HCT116 (cell line): ENCODE measurements at regions not wholly inside any gene's neighbourhood (a gene's known extent, or its start where the extent isn't known, plus 50 kb on each side); places are given as distances from the start of the nearest gene placed in this dataset.
"Not testable (repeated sequence)": the region's sequence is repeated elsewhere in the genome, so short reads cannot be mapped to it uniquely, and the experiment has no call there.

ENCODE experiments used
- ATAC-seq: fragments of 200-7000 bp; cut with Tn5 transposase; 2 replicates; pipeline ENCODE4 v1.9.1; 2020; ENCODE audit warnings: mild to moderate bottlenecking, moderate library complexity
- BruUV-seq: library from RNA; stranded (reverse); fragments of 400-500 nt; replicated peaks from 2 replicates; lab custom pipeline; 2021; lab: Mats Ljungman, UMichigan
- CTCF ChIA-PET: fragments of 300-600 bp; sonication (Branson Sonifier 250); formaldehyde crosslinking; loops from one replicate; lab custom pipeline; 2021; ENCODE audit warnings: antibody characterized with exemption; lab: Charles Lee
- POLR2A ChIA-PET: fragments of 300-600, 350-600 bp; sonication (Branson Sonifier 250); formaldehyde crosslinking; loops from one replicate; lab custom pipeline; 2021; ENCODE audit warnings: antibody characterized with exemption; lab: Charles Lee
- RAD21 ChIA-PET, 2 experiments: fragments of 300-600 bp; sonication (Branson Sonifier 250); formaldehyde crosslinking; loops; one replicate each; lab custom pipeline; 2023; ENCODE audit warnings: low total read pairs in 2 of 2; ENCODE audit not compliant: uncharacterized antibody in 2 of 2, unreplicated experiment in 2 of 2, low non-redundant PET in 1 of 2; lab: Charles Lee
- DNase-seq: peaks from one replicate; pipeline ENCODE4 v3.0.0-alpha.2; 2010; ENCODE audit warnings: low read depth, low spot score
- H2AFZ ChIP-seq: fragments of 200-600 bp; shearing (Covaris generic), sonication (generic); 2 replicates; pipeline ENCODE4 v1.6.1; 2017; ENCODE audit warnings: low read depth, mixed run types, mixed read lengths, antibody characterized with exemption, low read length; ENCODE audit not compliant: poor library complexity, severe bottlenecking
- H3K27ac ChIP-seq: 2 replicates; pipeline ENCODE4 v1.5.1; 2012; ENCODE audit warnings: low read depth, low read length
- H3K27me3 ChIP-seq: fragments of 200-600 bp; sonication (generic); 2 replicates; pipeline ENCODE4 v1.6.1; 2016; ENCODE audit warnings: mixed run types, low read length, mixed read lengths; ENCODE audit not compliant: insufficient read depth
- H3K36me3 ChIP-seq, 2 experiments: fragments of 200-500 bp in 1 of 2; fragments of 200-600 bp in 1 of 2; sonication (Bioruptor generic) in 1 of 2; sonication (generic) in 1 of 2; 2 replicates each; pipeline versions ENCODE4 v1.5.1 to v1.6.1; 2014 to 2016; ENCODE audit warnings: low read length in 2 of 2, inconsistent platforms in 1 of 2, mixed read lengths in 1 of 2, mixed run types in 1 of 2; ENCODE audit not compliant: insufficient read depth in 2 of 2, control insufficient read depth in 1 of 2
- H3K4me1 ChIP-seq, 2 experiments: fragments of 200-600 bp in 1 of 2; sonication (generic) in 1 of 2; 2 replicates each; pipeline versions ENCODE4 v1.5.1 to v1.6.1; 2012 to 2017; ENCODE audit warnings: low read length in 2 of 2, inconsistent platforms in 1 of 2, mild to moderate bottlenecking in 1 of 2, mixed read lengths in 1 of 2, mixed run types in 1 of 2, moderate library complexity in 1 of 2; ENCODE audit not compliant: insufficient read depth in 2 of 2, control insufficient read depth in 1 of 2
- H3K4me2 ChIP-seq: fragments of 200-600 bp; sonication (generic); 2 replicates; pipeline ENCODE4 v1.6.1; 2017; ENCODE audit warnings: mixed run types, low read length, mixed read lengths
- H3K4me3 ChIP-seq, 2 experiments: fragments of 200-600 bp in 1 of 2; sonication (generic) in 1 of 2; replicated peaks in 1 of 2; 2 replicates each; pipeline ENCODE4 v1.5.1; 2011 to 2016; ENCODE audit warnings: low read length in 2 of 2, control low read depth in 1 of 2, low read depth in 1 of 2, mild to moderate bottlenecking in 1 of 2, mixed read lengths in 1 of 2, mixed run types in 1 of 2
- H3K79me2 ChIP-seq: fragments of 200-600 bp; sonication (generic); 2 replicates; pipeline ENCODE4 v1.6.1; 2017; ENCODE audit warnings: mild to moderate bottlenecking, mixed run types, low read length, moderate library complexity, mixed read lengths; ENCODE audit not compliant: insufficient read depth
- H3K9ac ChIP-seq: fragments of 200-600 bp; sonication (generic); 2 replicates; pipeline ENCODE4 v1.6.1; 2016; ENCODE audit warnings: low read length, mixed read lengths
- H3K9me2 ChIP-seq: fragments of 200-600 bp; sonication (generic), shearing (Covaris generic); 2 replicates; pipeline ENCODE4 v1.6.1; 2017; ENCODE audit warnings: mixed run types, mild to moderate bottlenecking, moderate library complexity; ENCODE audit not compliant: insufficient read depth
- H3K9me3 ChIP-seq, 2 experiments: fragments of 200-500 bp in 1 of 2; fragments of 200-600 bp in 1 of 2; sonication (Bioruptor generic) in 1 of 2; sonication (generic) in 1 of 2; 2 replicates each; pipeline ENCODE4 v1.6.1; 2014 to 2017; ENCODE audit warnings: low read length in 2 of 2, mixed read lengths in 2 of 2, inconsistent platforms in 1 of 2, low read depth in 1 of 2, mild to moderate bottlenecking in 1 of 2, mixed run types in 1 of 2, moderate library complexity in 1 of 2; ENCODE audit not compliant: control insufficient read depth in 1 of 2, insufficient read depth in 1 of 2
- H4K20me1 ChIP-seq: fragments of 200-600 bp; sonication (generic), shearing (Covaris generic); 2 replicates; pipeline ENCODE4 v1.6.1; 2017; ENCODE audit warnings: mixed run types, mild to moderate bottlenecking, moderate library complexity; ENCODE audit not compliant: insufficient read depth
- CEBPB ChIP-seq: IDR thresholded peaks from 2 replicates; pipeline ENCODE4 v1.6.1; 2012; ENCODE audit warnings: low read depth
- EGR1 ChIP-seq: IDR thresholded peaks from 2 replicates; pipeline ENCODE4 v1.6.1; 2012; ENCODE audit warnings: low read depth
- RAD21 ChIP-seq: IDR thresholded peaks from 2 replicates; pipeline ENCODE4 v1.6.1; 2012; ENCODE audit warnings: low read depth, mild to moderate bottlenecking
- SP1 ChIP-seq: IDR thresholded peaks from 2 replicates; pipeline ENCODE4 v1.6.1; 2012; ENCODE audit warnings: low read depth
- TCF7L2 ChIP-seq: IDR thresholded peaks from 2 replicates; pipeline ENCODE4 v1.7.0; 2011; ENCODE audit warnings: borderline replicate concordance, inconsistent platforms; ENCODE audit not compliant: insufficient read depth, insufficient read length; ENCODE audit errors: extremely low read depth
- YY1 ChIP-seq: IDR thresholded peaks from 2 replicates; pipeline ENCODE4 v1.6.1; 2011; ENCODE audit warnings: low read length, low read depth, moderate library complexity, mild to moderate bottlenecking; ENCODE audit not compliant: insufficient replicate concordance; ENCODE audit errors: extremely low read depth
- ZBTB33 ChIP-seq: IDR thresholded peaks from 2 replicates; pipeline ENCODE4 v1.6.1; 2011; ENCODE audit warnings: mild to moderate bottlenecking, low read length, moderate library complexity; ENCODE audit not compliant: insufficient replicate concordance; ENCODE audit errors: extremely low read depth
- intact Hi-C: fragments of 100-400 bp; cut with micrococcal nuclease; formaldehyde crosslinking; loops from 2 replicates; pipeline ENCODE4 v1.10.0; 2022

- no peak for TF ChIP-seq TCF7L2
Observed at GRCh38 chr11:119566319-119566718, 143.3 kb upstream of the THY1 start (continued).

GRCh38 chr11:119565693-119566092, 142.7 kb upstream of the THY1 start:
- RAD21 ChIA-PET, POLR2A ChIA-PET, H3K9me2 ChIP-seq, H3K27ac ChIP-seq, BruUV-seq, H3K4me3 ChIP-seq, H3K27me3 ChIP-seq, H3K4me2 ChIP-seq, ATAC-seq, H3K36me3 ChIP-seq, H4K20me1 ChIP-seq, H3K79me2 ChIP-seq, CTCF ChIA-PET, H3K9ac ChIP-seq, DNase-seq, intact Hi-C loops, H2AFZ ChIP-seq, H3K9me3 ChIP-seq: not testable (repeated sequence)
- H3K4me1 ChIP-seq, result peaks cover 0 to 15% of the 10 kb centered on the region in 2 experiments; a peak in 2 of 4 replicates

- H3K9ac ChIP-seq, result no peak overlapping the region
- RAD21 ChIA-PET, result no interaction called here
- CTCF ChIA-PET, result no interaction called here
Observed at GRCh38 chr11:119560961-119561360, 138.0 kb upstream of the THY1 start.

More at GRCh38 chr11:119560961-119561360, 138.0 kb upstream of the THY1 start:
- H3K4me3 ChIP-seq, result no peak overlapping the region
- no peak overlapping the region for H3K4me2 ChIP-seq
- POLR2A ChIA-PET, result no interaction called here
- ATAC-seq, result no peak
- no peak overlapping the region for H2AFZ ChIP-seq
- H3K79me2 ChIP-seq, result no peaks in the 10 kb centered on the region
- H3K27me3 ChIP-seq, result no peaks in the 10 kb centered on the region
- H4K20me1 ChIP-seq, result no peaks in the 10 kb centered on the region
- TF ChIP-seq ZBTB33 (no peak), YY1 (no peak), CEBPB (no peak), EGR1 (no peak), SP1 (no peak), RAD21 (no peak)
- TF ChIP-seq, all 23 proteins: peak for 0
- BruUV-seq, result no TSS peak
- no peak for DNase-seq
- H3K4me1 ChIP-seq, result no peaks in the 10 kb centered on the region
- H3K27ac ChIP-seq, result no peak overlapping the region
- no peaks in the 10 kb centered on the region for H3K9me3 ChIP-seq
- H3K9me2 ChIP-seq, result no peaks in the 10 kb centered on the region
- intact Hi-C loops, result no loop called here
- no peaks in the 10 kb centered on the region for H3K36me3 ChIP-seq
